IMR-90 (cell line): ENCODE measurements at regions not wholly inside any gene's neighbourhood (a gene's known extent, or its start where the extent isn't known, plus 50 kb on each side); places are given as distances from the start of the nearest gene placed in this dataset.

Source experiments
- ATAC-seq: fragments of 200-7000 bp; cut with Tn5 transposase; 2 replicates; pipeline ENCODE4 v1.9.1; 2020; ENCODE audit warnings: low read depth, mild to moderate bottlenecking, moderate library complexity
- BruUV-seq: library from RNA; stranded (reverse); fragments of 400-500 nt; replicated peaks from 2 replicates; lab custom pipeline; 2021; lab: Mats Ljungman, UMichigan
- CTCF ChIA-PET: fragments of 300-600 bp; formaldehyde crosslinking; extraction: SDS; loops from one replicate; lab custom pipeline; 2021; ENCODE audit warnings: antibody characterized with exemption; lab: Yijun Ruan, JAX
- POLR2A ChIA-PET: fragments of 300-600 bp; sonication (Branson Sonifier 250); formaldehyde crosslinking; loops from one replicate; lab custom pipeline; 2022; ENCODE audit warnings: antibody characterized with exemption; ENCODE audit not compliant: unreplicated experiment; lab: Charles Lee
- DNase-seq: peaks from one replicate; pipeline ENCODE4 v3.0.0; 2013
- H2AFZ ChIP-seq: replicated peaks from 2 replicates; pipeline ENCODE3; 2013; ENCODE audit warnings: low read length, mild to moderate bottlenecking; ENCODE audit not compliant: poor library complexity
- H2AK5ac ChIP-seq: 2 replicates; pipeline ENCODE4 v1.6.1; 2013; ENCODE audit warnings: low read depth, low read length, inconsistent platforms
- H2AK9ac ChIP-seq: replicated peaks from 2 replicates; pipeline ENCODE3; 2013; ENCODE audit warnings: mild to moderate bottlenecking, low read depth, low read length, moderate library complexity; ENCODE audit not compliant: poor library complexity
- H2BK120ac ChIP-seq: 2 replicates; pipeline ENCODE4 v1.6.1; 2013; ENCODE audit warnings: low read depth, low read length, inconsistent platforms
- H2BK15ac ChIP-seq: 3 replicates; pipeline ENCODE4 v1.6.1; 2013; ENCODE audit warnings: low read depth, low read length, inconsistent platforms
- H2BK20ac ChIP-seq: 2 replicates; pipeline ENCODE4 v1.6.1; 2013; ENCODE audit warnings: low read depth, mild to moderate bottlenecking, inconsistent platforms, low read length, moderate library complexity
- H2BK5ac ChIP-seq: 2 replicates; pipeline ENCODE4 v1.6.1; 2013; ENCODE audit warnings: mild to moderate bottlenecking, low read depth, low read length, inconsistent platforms; ENCODE audit not compliant: poor library complexity, severe bottlenecking
- H3K14ac ChIP-seq: replicated peaks from 2 replicates; pipeline ENCODE4 v1.6.1; 2013; ENCODE audit warnings: low read depth, low read length, inconsistent platforms
- H3K18ac ChIP-seq: 2 replicates; pipeline ENCODE4 v1.6.1; 2013; ENCODE audit warnings: low read depth, low read length, control low read depth
- H3K23ac ChIP-seq: 2 replicates; pipeline ENCODE4 v1.6.1; 2013; ENCODE audit warnings: low read depth, low read length, inconsistent platforms
- H3K27ac ChIP-seq: 2 replicates; pipeline ENCODE4 v1.5.1; 2013; ENCODE audit warnings: mild to moderate bottlenecking, control low read depth, low read length; ENCODE audit not compliant: insufficient read depth
- H3K27me3 ChIP-seq: 2 replicates; pipeline ENCODE4 v1.6.1; 2013; ENCODE audit warnings: low read length; ENCODE audit not compliant: control insufficient read depth, insufficient read depth
- H3K36me3 ChIP-seq: 2 replicates; pipeline ENCODE4 v1.6.1; 2013; ENCODE audit warnings: low read length, mixed read lengths; ENCODE audit not compliant: control insufficient read depth, insufficient read depth
- H3K4ac ChIP-seq: 2 replicates; pipeline ENCODE4 v1.6.1; 2013; ENCODE audit warnings: low read depth, low read length, inconsistent platforms
- H3K4me1 ChIP-seq: 2 replicates; pipeline ENCODE4 v1.6.1; 2013; ENCODE audit warnings: low read length, mixed read lengths; ENCODE audit not compliant: control insufficient read depth, insufficient read depth
- H3K4me2 ChIP-seq: 2 replicates; pipeline ENCODE4 v1.6.1; 2013; ENCODE audit warnings: low read depth, mild to moderate bottlenecking, control low read depth, low read length, moderate library complexity
- H3K4me3 ChIP-seq: 2 replicates; pipeline ENCODE4 v1.5.1; 2013; ENCODE audit warnings: low read depth, mild to moderate bottlenecking, control low read depth, low read length, moderate library complexity; ENCODE audit not compliant: insufficient read depth
- H3K56ac ChIP-seq: 2 replicates; pipeline ENCODE4 v1.6.1; 2013; ENCODE audit warnings: low read length, inconsistent platforms; ENCODE audit not compliant: insufficient read depth; ENCODE audit errors: extremely low read depth
- H3K79me1 ChIP-seq, 2 experiments: 2 replicates each; pipeline ENCODE4 v1.6.1; 2013; ENCODE audit warnings: low read length in 2 of 2, inconsistent platforms in 1 of 2, low read depth in 1 of 2
- H3K9ac ChIP-seq: 2 replicates; pipeline ENCODE4 v1.6.1; 2013; ENCODE audit warnings: low read depth, low read length, control low read depth
- H3K9me1 ChIP-seq: 2 replicates; pipeline ENCODE4 v1.6.1; 2013; ENCODE audit warnings: low read length, inconsistent platforms; ENCODE audit not compliant: insufficient read depth
- H3K9me3 ChIP-seq: 2 replicates; pipeline ENCODE4 v1.6.1; 2013; ENCODE audit warnings: low read length; ENCODE audit not compliant: control insufficient read depth, insufficient read depth
- H4K20me1 ChIP-seq: 2 replicates; pipeline ENCODE4 v1.6.1; 2013; ENCODE audit warnings: low read length, inconsistent platforms; ENCODE audit not compliant: insufficient read depth
- H4K5ac ChIP-seq: 2 replicates; pipeline ENCODE4 v1.6.1; 2013; ENCODE audit warnings: mild to moderate bottlenecking, low read depth, low read length, control low read depth
- H4K8ac ChIP-seq, 2 experiments: 2 replicates each; pipeline ENCODE4 v1.6.1; 2013; ENCODE audit warnings: low read depth in 2 of 2, low read length in 2 of 2, control low read depth in 1 of 2, inconsistent platforms in 1 of 2
- H4K91ac ChIP-seq: 2 replicates; pipeline ENCODE4 v1.6.1; 2013; ENCODE audit warnings: low read depth, low read length, inconsistent platforms; ENCODE audit not compliant: insufficient read depth
- FOS ChIP-seq: fragments of 150-350 bp; IDR thresholded peaks from 2 replicates; pipeline ENCODE4 v1.6.1; 2016; ENCODE audit warnings: low read depth, low read length
- MAZ ChIP-seq: IDR thresholded peaks from 2 replicates; pipeline ENCODE4 v1.6.1; 2012; ENCODE audit warnings: low read depth, mild to moderate bottlenecking, low read length, improper control_type of control experiment, moderate library complexity, borderline replicate concordance
- RAD21 ChIP-seq: IDR thresholded peaks from 2 replicates; pipeline ENCODE4 v1.6.1; 2012; ENCODE audit warnings: low read length, improper control_type of control experiment
- SMC3 ChIP-seq: fragments of 150-350 bp; IDR thresholded peaks from 2 replicates; pipeline ENCODE4 v1.6.1; 2016; ENCODE audit warnings: low read depth, mild to moderate bottlenecking, antibody characterized with exemption, low read length, moderate library complexity
- WGBS, 2 experiments: methylation state at CpG; one replicate each; pipeline versions ENCODE4 v1.1.5 to v1.1.7; 2013; ENCODE audit warnings: missing lambda C conversion rate in 2 of 2; ENCODE audit not compliant: insufficient read length in 1 of 2; ENCODE audit errors: extremely low coverage in 2 of 2; 5-methylcytosine and 5-hydroxymethylcytosine counted together
- dilution Hi-C: fragments of 300-500 bp; cut with HindIII; formaldehyde crosslinking; loops from one replicate; pipeline ENCODE4 v1.14.3; 2018; ENCODE audit warnings: low sequenced_read_pairs; ENCODE audit not compliant: unreplicated experiment
- in situ Hi-C: fragments of 300-500 bp; cut with MboI; formaldehyde crosslinking; loops from 3 replicates; pipeline ENCODE4 v1.14.3; 2019; ENCODE audit warnings: low sequenced_read_pairs, inconsistent platforms, mixed read lengths
- intact Hi-C: fragments of 100-400 bp; cut with micrococcal nuclease; formaldehyde crosslinking; loops from 2 replicates; pipeline ENCODE4 v1.10.0; 2022

DNA sequence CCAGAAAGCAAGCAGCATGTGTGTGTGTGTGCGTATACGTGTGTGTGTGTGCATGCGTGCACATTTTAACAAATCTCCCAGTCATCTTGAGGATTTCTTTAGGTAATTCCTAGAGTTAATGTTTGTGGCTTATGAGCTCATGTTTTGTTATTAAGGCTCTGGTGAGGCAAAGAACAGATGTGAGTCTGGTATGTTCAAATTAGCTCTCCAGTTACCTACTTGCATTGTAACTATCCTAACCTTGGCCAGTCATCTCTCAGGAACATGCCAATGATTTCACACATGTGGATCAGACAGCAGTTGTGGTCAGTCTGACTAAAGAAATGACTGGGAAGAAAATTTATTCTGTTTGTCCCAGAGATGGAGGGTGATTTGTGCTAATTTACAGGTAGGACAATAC is 163.1 kb downstream of the IZUMO3 start:
- H3K36me3 ChIP-seq = no peaks in the 10 kb centered on the region
- in situ Hi-C loops = no loop called here
- H3K4me2 ChIP-seq = no peak overlapping the region
- H3K9me1 ChIP-seq = no peaks in the 10 kb centered on the region
- no peak overlapping the region for H3K27ac ChIP-seq
- no TSS peak for BruUV-seq
- H4K20me1 ChIP-seq = no peaks in the 10 kb centered on the region
- H2AK9ac ChIP-seq = no peak overlapping the region
- H3K18ac ChIP-seq = no peak overlapping the region
- H4K8ac ChIP-seq = no peak overlapping the region
- no peak overlapping the region for H3K4ac ChIP-seq
- no peak overlapping the region for H2AFZ ChIP-seq
- no peak overlapping the region for H2BK20ac ChIP-seq
- H3K14ac ChIP-seq = no peak overlapping the region
- ChIA-PET POLR2A (no interaction called here), CTCF (no interaction called here)
- no peak overlapping the region for H3K56ac ChIP-seq
- WGBS, 2 experiments = no CpG with 5 or more reads among the region's 3 CpGs
- no peak overlapping the region for H3K4me3 ChIP-seq
- no peak for TF ChIP-seq FOS
- TF ChIP-seq MAZ = no peak
- TF ChIP-seq SMC3 = no peak
- no peak for TF ChIP-seq RAD21
- DNase-seq (no peak), ATAC-seq (no peak)
- no peaks in the 10 kb centered on the region for H3K4me1 ChIP-seq
- H4K91ac ChIP-seq = no peak overlapping the region
- no peaks in the 10 kb centered on the region for H3K27me3 ChIP-seq
- no peak overlapping the region for H3K9ac ChIP-seq
- dilution Hi-C loops = no loop called here
- H2AK5ac ChIP-seq = no peak overlapping the region
- no peak overlapping the region for H4K5ac ChIP-seq
- no peak overlapping the region for H2BK5ac ChIP-seq
- no peaks in the 10 kb centered on the region for H3K79me1 ChIP-seq
- no peak overlapping the region for H2BK120ac ChIP-seq
- intact Hi-C loops = no loop called here
- H3K9me3 ChIP-seq = peaks cover 5% of the 10 kb centered on the region
- H3K23ac ChIP-seq = no peak overlapping the region
- H2BK15ac ChIP-seq = no peak overlapping the region
